Neutrophil (primary cell): ENCODE measurements at regions not wholly inside any gene's neighbourhood (a gene's known extent, or its start where the extent isn't known, plus 50 kb on each side); places are given as distances from the start of the nearest gene placed in this dataset.

Experiments used
- H3K27ac ChIP-seq: fragments of 200-600 bp; sonication (generic); 2 replicates; pipeline ENCODE4 v1.5.1; 2016; ENCODE audit warnings: mild to moderate bottlenecking, moderate library complexity
- H3K27me3 ChIP-seq: fragments of 200-600 bp; sonication (generic); 2 replicates; pipeline ENCODE4 v1.6.0; 2016; ENCODE audit warnings: mild to moderate bottlenecking
- H3K36me3 ChIP-seq: fragments of 200-600 bp; sonication (generic); 2 replicates; pipeline ENCODE4 v1.5.1; 2017
- H3K4me1 ChIP-seq, 2 experiments: fragments of 200-600 bp in 1 of 2; sonication (generic) in 1 of 2; 1 replicate in 1 of 2; 2 replicates in 1 of 2; pipeline versions ENCODE4 v1.5.1 to v1.6.1; 2013 to 2016; ENCODE audit warnings: low read depth in 1 of 2, low read length in 1 of 2, mild to moderate bottlenecking in 1 of 2, moderate library complexity in 1 of 2; ENCODE audit not compliant: control insufficient read depth in 1 of 2, insufficient read depth in 1 of 2
- H3K4me3 ChIP-seq, 2 experiments: fragments of 200-600 bp in 1 of 2; sonication (generic) in 1 of 2; 1 replicate in 1 of 2; 2 replicates in 1 of 2; pipeline ENCODE4 v1.5.1; 2013 to 2016; ENCODE audit warnings: low read depth in 1 of 2, low read length in 1 of 2, mild to moderate bottlenecking in 1 of 2, moderate library complexity in 1 of 2
- H3K9me3 ChIP-seq: fragments of 200-600 bp; sonication (generic); 2 replicates; pipeline ENCODE4 v1.5.1; 2016
- CTCF ChIP-seq: fragments of 200-600 bp; sonication (generic); IDR thresholded peaks from 2 replicates; pipeline ENCODE4 v1.5.1; 2016; ENCODE audit warnings: antibody characterized with exemption

- no peaks in the 10 kb centered on the region for H3K27me3 ChIP-seq
- H3K4me1 ChIP-seq, result no peaks in the 10 kb centered on the region
- H3K36me3 ChIP-seq, result no peaks in the 10 kb centered on the region
- no peaks in the 10 kb centered on the region for H3K9me3 ChIP-seq
- no peak overlapping the region for H3K4me3 ChIP-seq
- TF ChIP-seq CTCF, result no peak
- no peak overlapping the region for H3K27ac ChIP-seq
Measured at GRCh38 chr3:94256888-94257813, 194.3 kb downstream of the NSUN3 start.

GRCh38 chr3:94258851-94259250 lies 196.0 kb downstream of the NSUN3 start:
- no peak for TF ChIP-seq CTCF
- Histone ChIP-seq H3K9me3 (no peaks in the 10 kb centered on the region), H3K27ac (no peak overlapping the region), H3K36me3 (no peaks in the 10 kb centered on the region), H3K27me3 (no peaks in the 10 kb centered on the region), H3K4me1 (no peaks in the 10 kb centered on the region), H3K4me3 (no peak overlapping the region)

- no peaks in the 10 kb centered on the region for H3K36me3 ChIP-seq
- H3K27me3 ChIP-seq, result no peaks in the 10 kb centered on the region
- H3K9me3 ChIP-seq, result no peaks in the 10 kb centered on the region
- H3K27ac ChIP-seq, result no peak overlapping the region
- TF ChIP-seq CTCF, result no peak
- H3K4me1 ChIP-seq, result no peaks in the 10 kb centered on the region
- no peak overlapping the region for H3K4me3 ChIP-seq
Measured at GRCh38 chr3:94259291-94259690, 196.4 kb downstream of the NSUN3 start.

- no peaks in the 10 kb centered on the region for H3K9me3 ChIP-seq
- no peak for TF ChIP-seq CTCF
- H3K27me3 ChIP-seq, result no peaks in the 10 kb centered on the region
- no peak overlapping the region for H3K27ac ChIP-seq
- no peak overlapping the region for H3K4me3 ChIP-seq
- no peaks in the 10 kb centered on the region for H3K4me1 ChIP-seq
- no peaks in the 10 kb centered on the region for H3K36me3 ChIP-seq
Measured at GRCh38 chr3:94269763-94270162, 206.9 kb downstream of the NSUN3 start.

- no peak overlapping the region for H3K27ac ChIP-seq
- no peaks in the 10 kb centered on the region for H3K27me3 ChIP-seq
- no peaks in the 10 kb centered on the region for H3K36me3 ChIP-seq
- H3K9me3 ChIP-seq, result no peaks in the 10 kb centered on the region
- no peak for TF ChIP-seq CTCF
- H3K4me1 ChIP-seq, result no peaks in the 10 kb centered on the region
- H3K4me3 ChIP-seq, result no peak overlapping the region
Measured at GRCh38 chr3:94272016-94272415, 209.2 kb downstream of the NSUN3 start.
